ENCODE measurements at regions not wholly inside any gene's neighbourhood (a gene's known extent, or its start where the extent isn't known, plus 50 kb on each side); places are given as distances from the start of the nearest gene placed in this dataset.

DNA sequence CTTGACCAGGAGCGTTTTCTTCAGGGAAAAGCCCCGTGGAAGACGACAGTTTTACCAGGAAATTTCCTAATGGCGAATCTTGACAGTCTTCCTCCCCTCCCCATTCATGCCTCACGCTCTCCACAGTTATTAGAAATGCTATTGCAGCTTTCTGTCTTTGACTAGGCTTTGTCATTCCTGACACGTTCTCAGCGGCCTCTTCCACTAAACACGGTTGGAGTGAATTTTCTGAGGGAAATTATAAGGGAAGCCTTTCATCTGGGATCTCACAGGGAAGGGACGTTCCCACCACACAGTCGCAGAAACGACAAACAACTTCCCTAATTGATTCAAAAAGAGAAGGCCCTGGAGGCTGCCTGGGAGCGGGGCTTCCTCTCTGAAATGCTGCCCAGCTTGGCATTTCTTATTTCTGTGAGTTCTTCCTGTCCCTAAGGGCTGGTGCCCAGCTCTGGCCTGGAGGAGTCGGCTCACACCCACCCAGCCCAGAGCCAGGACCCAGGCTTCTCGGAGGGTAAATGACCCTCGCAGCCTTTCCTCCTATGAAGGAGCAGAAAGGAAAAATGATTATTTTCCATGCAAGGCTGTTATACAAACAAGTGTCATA, 57.1 kb upstream of the PPP1R26 start:
- DNase-seq: no peak
- in situ Hi-C loops (cut with MboI; ENCODE audit: low pct_unique_long_range_greater_than_20kb, low sequenced_read_pairs): no loop called here

DNA sequence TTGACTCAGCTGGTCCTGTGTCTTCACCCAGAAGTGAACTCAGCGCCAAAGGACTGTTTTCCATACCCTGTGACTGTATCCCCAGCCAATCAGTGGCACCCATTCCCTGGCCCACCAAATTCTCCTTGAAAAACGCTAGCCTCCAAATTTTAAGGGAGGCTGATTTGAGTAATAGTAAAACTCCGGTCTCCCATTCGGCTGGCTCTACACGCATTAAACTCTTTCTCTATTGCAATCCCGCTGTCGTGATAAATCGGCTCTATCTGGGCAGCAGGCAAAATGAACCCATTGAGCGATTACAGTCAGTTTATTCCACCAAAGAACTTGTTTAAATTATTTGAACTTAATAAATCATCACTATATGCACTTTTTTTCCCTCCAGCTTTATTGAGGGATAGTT, 55.9 kb upstream of the PPP1R26 start:
- DNase-seq: no peak
- in situ Hi-C loops (cut with MboI; ENCODE audit: low pct_unique_long_range_greater_than_20kb, low sequenced_read_pairs): no loop called here

All from KBM-7 (cell line).